ENCODE measurements at regions not wholly inside any gene's neighbourhood (a gene's known extent, or its start where the extent isn't known, plus 50 kb on each side); places are given as distances from the start of the nearest gene placed in this dataset.
"Not testable (repeated sequence)": the region's sequence is repeated elsewhere in the genome, so short reads cannot be mapped to it uniquely, and the experiment has no call there.

- Histone ChIP-seq H3K4me3 (ENCODE audit: low read length) (no peak overlapping the region), H3K4me1 (ENCODE audit: control insufficient read depth, insufficient read depth, low read length) (no peaks in the 10 kb centered on the region), H3K9ac (ENCODE audit: low read length) (no peak overlapping the region), H3K27me3 (ENCODE audit: control insufficient read depth, insufficient read depth, low read length) (no peaks in the 10 kb centered on the region), H3K36me3 (ENCODE audit: control insufficient read depth, insufficient read depth, low read length) (no peaks in the 10 kb centered on the region), H3K9me3 (ENCODE audit: control insufficient read depth, low read length) (no peaks in the 10 kb centered on the region)
Observed at GRCh38 chr9:107836300-107836699, 346.7 kb upstream of the KLF4 start.

GRCh38 chr9:107833295-107833694, 343.7 kb upstream of the KLF4 start:
- no peak overlapping the region for H3K4me3 ChIP-seq (ENCODE audit: low read length)

DNA sequence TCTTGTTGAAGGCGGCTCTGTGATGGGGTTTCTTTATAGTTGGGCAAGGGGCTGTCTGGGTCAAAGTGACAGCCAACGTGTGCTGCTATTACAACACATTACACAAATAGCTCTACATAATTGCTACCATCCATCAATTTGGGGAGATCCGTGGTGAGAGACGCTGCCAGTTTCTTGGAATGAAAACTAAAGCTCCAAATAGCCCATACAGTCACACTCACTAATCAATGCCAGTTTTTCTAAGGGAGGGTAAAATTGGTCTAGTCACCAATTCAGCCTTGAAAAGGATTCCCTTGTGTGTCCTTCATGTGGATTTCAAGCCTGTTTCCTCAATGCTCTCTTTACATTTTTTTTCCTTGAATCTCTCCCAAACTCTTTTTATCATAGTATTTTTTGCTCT, 343.3 kb upstream of the KLF4 start:
- Histone ChIP-seq H3K4me3 (ENCODE audit: low read length) (no peak overlapping the region), H3K36me3 (ENCODE audit: control insufficient read depth, insufficient read depth, low read length) (no peaks in the 10 kb centered on the region)

More at GRCh38 chr9:107833295-107833694, 343.7 kb upstream of the KLF4 start:
- H3K36me3 ChIP-seq (ENCODE audit: control insufficient read depth, insufficient read depth, low read length): no peaks in the 10 kb centered on the region
- no peaks in the 10 kb centered on the region for H3K9me3 ChIP-seq (ENCODE audit: control insufficient read depth, low read length)
- no peaks in the 10 kb centered on the region for H3K27me3 ChIP-seq (ENCODE audit: control insufficient read depth, insufficient read depth, low read length)
- no peak overlapping the region for H3K9ac ChIP-seq (ENCODE audit: low read length)
- H3K4me1 ChIP-seq (ENCODE audit: control insufficient read depth, insufficient read depth, low read length): no peaks in the 10 kb centered on the region

GRCh38 chr9:107830479-107830878, 340.9 kb upstream of the KLF4 start:
- no peak overlapping the region for H3K9ac ChIP-seq (ENCODE audit: low read length)
- H3K27me3 ChIP-seq (ENCODE audit: control insufficient read depth, insufficient read depth, low read length): no peaks in the 10 kb centered on the region
- H3K9me3 ChIP-seq (ENCODE audit: control insufficient read depth, low read length): no peaks in the 10 kb centered on the region
- H3K4me3 ChIP-seq (ENCODE audit: low read length): no peak overlapping the region
- H3K36me3 ChIP-seq (ENCODE audit: control insufficient read depth, insufficient read depth, low read length): no peaks in the 10 kb centered on the region
- no peaks in the 10 kb centered on the region for H3K4me1 ChIP-seq (ENCODE audit: control insufficient read depth, insufficient read depth, low read length)

More for the DNA sequence above, 343.3 kb upstream of the KLF4 start:
- Histone ChIP-seq H3K9me3 (ENCODE audit: control insufficient read depth, low read length) (no peaks in the 10 kb centered on the region), H3K9ac (ENCODE audit: low read length) (no peak overlapping the region), H3K27me3 (ENCODE audit: control insufficient read depth, insufficient read depth, low read length) (no peaks in the 10 kb centered on the region), H3K4me1 (ENCODE audit: control insufficient read depth, insufficient read depth, low read length) (no peaks in the 10 kb centered on the region)

GRCh38 chr9:107827884-107828283, 338.3 kb upstream of the KLF4 start:
- Histone ChIP-seq H3K4me1 (ENCODE audit: control insufficient read depth, insufficient read depth, low read length) (no peaks in the 10 kb centered on the region), H3K9me3 (ENCODE audit: control insufficient read depth, low read length) (no peaks in the 10 kb centered on the region), H3K9ac (ENCODE audit: low read length) (no peak overlapping the region), H3K4me3 (ENCODE audit: low read length) (no peak overlapping the region), H3K27me3 (ENCODE audit: control insufficient read depth, insufficient read depth, low read length) (no peaks in the 10 kb centered on the region), H3K36me3 (ENCODE audit: control insufficient read depth, insufficient read depth, low read length) (no peaks in the 10 kb centered on the region)

GRCh38 chr9:107827304-107827703, 337.7 kb upstream of the KLF4 start:
- H3K9me3 ChIP-seq (ENCODE audit: control insufficient read depth, low read length): no peaks in the 10 kb centered on the region
- no peaks in the 10 kb centered on the region for H3K27me3 ChIP-seq (ENCODE audit: control insufficient read depth, insufficient read depth, low read length)
- no peaks in the 10 kb centered on the region for H3K36me3 ChIP-seq (ENCODE audit: control insufficient read depth, insufficient read depth, low read length)
- no peaks in the 10 kb centered on the region for H3K4me1 ChIP-seq (ENCODE audit: control insufficient read depth, insufficient read depth, low read length)
- H3K4me3 ChIP-seq (ENCODE audit: low read length): no peak overlapping the region
- no peak overlapping the region for H3K9ac ChIP-seq (ENCODE audit: low read length)

- not testable (repeated sequence) for H3K36me3 ChIP-seq (ENCODE audit: control insufficient read depth, insufficient read depth, low read length); H3K9ac ChIP-seq (ENCODE audit: low read length); H3K9me3 ChIP-seq (ENCODE audit: control insufficient read depth, low read length); H3K4me1 ChIP-seq (ENCODE audit: control insufficient read depth, insufficient read depth, low read length); H3K27me3 ChIP-seq (ENCODE audit: control insufficient read depth, insufficient read depth, low read length); H3K4me3 ChIP-seq (ENCODE audit: low read length)
Observed at GRCh38 chr9:107826688-107826983, 337.1 kb upstream of the KLF4 start.

- Histone ChIP-seq H3K36me3 (ENCODE audit: control insufficient read depth, insufficient read depth, low read length) (no peaks in the 10 kb centered on the region), H3K4me1 (ENCODE audit: control insufficient read depth, insufficient read depth, low read length) (peaks cover 8% of the 10 kb centered on the region), H3K9me3 (ENCODE audit: control insufficient read depth, low read length) (no peaks in the 10 kb centered on the region), H3K27me3 (ENCODE audit: control insufficient read depth, insufficient read depth, low read length) (no peaks in the 10 kb centered on the region), H3K4me3 (ENCODE audit: low read length) (no peak overlapping the region), H3K9ac (ENCODE audit: low read length) (no peak overlapping the region)
Observed at GRCh38 chr9:107824556-107824955, 335.0 kb upstream of the KLF4 start.

GRCh38 chr9:107819772-107820565, 330.4 kb upstream of the KLF4 start:
- H3K9me3 ChIP-seq (ENCODE audit: control insufficient read depth, low read length): no peaks in the 10 kb centered on the region
- H3K4me1 ChIP-seq (ENCODE audit: control insufficient read depth, insufficient read depth, low read length): peaks cover 21% of the 10 kb centered on the region
- no peaks in the 10 kb centered on the region for H3K36me3 ChIP-seq (ENCODE audit: control insufficient read depth, insufficient read depth, low read length)
- no peak overlapping the region for H3K4me3 ChIP-seq (ENCODE audit: low read length)
- H3K9ac ChIP-seq (ENCODE audit: low read length): no peak overlapping the region
- H3K27me3 ChIP-seq (ENCODE audit: control insufficient read depth, insufficient read depth, low read length): no peaks in the 10 kb centered on the region

DNA sequence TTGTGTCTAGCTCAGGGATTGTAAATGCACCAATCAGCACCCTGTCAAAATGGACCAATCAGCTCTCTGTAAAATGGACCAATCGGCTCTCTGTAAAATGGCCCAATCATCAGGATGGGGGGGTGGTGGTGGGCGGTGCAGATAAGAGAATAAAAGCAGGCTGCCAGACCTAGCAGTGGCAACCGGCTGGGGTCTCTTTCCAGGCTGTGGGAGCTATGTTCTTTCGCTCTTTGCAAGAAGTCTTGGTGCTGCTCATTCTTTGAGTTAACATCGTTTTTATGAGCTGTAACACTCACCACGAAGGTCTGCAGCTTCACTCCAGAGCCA, 328.9 kb upstream of the KLF4 start:
- not testable (repeated sequence) for H3K9me3 ChIP-seq (ENCODE audit: control insufficient read depth, low read length); H3K9ac ChIP-seq (ENCODE audit: low read length); H3K27me3 ChIP-seq (ENCODE audit: control insufficient read depth, insufficient read depth, low read length); H3K4me3 ChIP-seq (ENCODE audit: low read length); H3K36me3 ChIP-seq (ENCODE audit: control insufficient read depth, insufficient read depth, low read length)
- peaks cover 21% of the 10 kb centered on the region for H3K4me1 ChIP-seq (ENCODE audit: control insufficient read depth, insufficient read depth, low read length)

- not testable (repeated sequence) for H3K27me3 ChIP-seq (ENCODE audit: control insufficient read depth, insufficient read depth, low read length); H3K9me3 ChIP-seq (ENCODE audit: control insufficient read depth, low read length); H3K9ac ChIP-seq (ENCODE audit: low read length); H3K4me3 ChIP-seq (ENCODE audit: low read length); H3K36me3 ChIP-seq (ENCODE audit: control insufficient read depth, insufficient read depth, low read length)
- peaks cover 21% of the 10 kb centered on the region for H3K4me1 ChIP-seq (ENCODE audit: control insufficient read depth, insufficient read depth, low read length)
Observed at GRCh38 chr9:107817595-107818502, 328.3 kb upstream of the KLF4 start.

DNA sequence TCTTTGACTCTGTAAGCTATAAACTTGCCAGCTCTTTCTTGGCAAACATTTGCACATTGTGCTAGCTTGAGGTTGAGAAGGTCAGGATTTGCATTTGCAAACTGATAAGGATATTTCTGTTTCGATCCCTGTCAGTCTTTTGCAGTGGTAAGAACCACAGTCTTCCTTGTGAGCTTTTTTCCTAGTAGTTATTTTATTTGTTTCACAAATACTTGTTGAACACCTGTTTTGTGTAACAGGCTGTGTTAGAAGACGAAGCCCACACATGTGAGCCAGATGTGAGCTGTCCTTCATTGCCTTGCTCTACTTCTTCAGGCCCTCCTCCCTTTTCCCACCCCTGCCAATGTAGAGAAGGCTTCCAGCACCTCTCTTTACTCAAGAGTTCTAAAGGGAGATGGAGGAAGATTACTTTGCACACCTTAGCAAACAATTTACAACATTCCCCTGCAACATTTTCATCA, 327.0 kb upstream of the KLF4 start:
- no peaks in the 10 kb centered on the region for H3K9me3 ChIP-seq (ENCODE audit: control insufficient read depth, low read length)
- H3K9ac ChIP-seq (ENCODE audit: low read length): no peak overlapping the region
- no peaks in the 10 kb centered on the region for H3K27me3 ChIP-seq (ENCODE audit: control insufficient read depth, insufficient read depth, low read length)
- H3K4me1 ChIP-seq (ENCODE audit: control insufficient read depth, insufficient read depth, low read length): peaks cover 21% of the 10 kb centered on the region
- H3K36me3 ChIP-seq (ENCODE audit: control insufficient read depth, insufficient read depth, low read length): no peaks in the 10 kb centered on the region
- H3K4me3 ChIP-seq (ENCODE audit: low read length): no peak overlapping the region

Measured in mucosa of stomach (tissue), 1 donor.